HEK293T (cell line): ENCODE measurements at regions not wholly inside any gene's neighbourhood (a gene's known extent, or its start where the extent isn't known, plus 50 kb on each side); places are given as distances from the start of the nearest gene placed in this dataset.

Experiments used
- CTCF ChIA-PET: fragments of 350-600 bp; formaldehyde crosslinking; extraction: SDS; loops from one replicate; lab custom pipeline; 2021; ENCODE audit warnings: antibody characterized with exemption, inconsistent platforms; lab: Yijun Ruan, JAX
- POLR2A ChIA-PET: fragments of 350-600 bp; formaldehyde crosslinking; extraction: SDS; loops from one replicate; lab custom pipeline; 2020; ENCODE audit warnings: antibody characterized with exemption, inconsistent platforms; lab: Yijun Ruan, JAX
- DNase-seq: peaks from one replicate; pipeline ENCODE4 v3.0.0; 2012; ENCODE audit warnings: mixed read lengths; ENCODE audit errors: extremely low spot score
- ARNT ChIP-seq: fragments of 450-650 bp; IDR thresholded peaks from 2 replicates; pipeline ENCODE4 v1.6.1; 2017; ENCODE audit warnings: mild to moderate bottlenecking
- BHLHE40 ChIP-seq: fragments of 450-650 bp; IDR thresholded peaks from 2 replicates; pipeline ENCODE4 v1.6.1; 2016; ENCODE audit warnings: mild to moderate bottlenecking, moderate library complexity, borderline replicate concordance
- ELF4 ChIP-seq: fragments of 450-650 bp; IDR thresholded peaks from 2 replicates; pipeline ENCODE4 v1.6.1; 2017; ENCODE audit warnings: antibody characterized with exemption
- L3MBTL2 ChIP-seq: fragments of 450-650 bp; conservative IDR thresholded peaks from 2 replicates; pipeline ENCODE4 v1.6.1; 2016; ENCODE audit warnings: mild to moderate bottlenecking
- SP1 ChIP-seq: fragments of 450-650 bp; IDR thresholded peaks from 2 replicates; pipeline ENCODE4 v1.6.1; 2017
- SUZ12 ChIP-seq: fragments of 450-650 bp; IDR thresholded peaks from 2 replicates; pipeline ENCODE4 v1.6.1; 2016; ENCODE audit warnings: mild to moderate bottlenecking
- ZNF384 ChIP-seq: fragments of 450-650 bp; IDR thresholded peaks from 2 replicates; pipeline ENCODE4 v1.6.1; 2016

GRCh38 chr3:26559227-26559626, 63.3 kb upstream of the LRRC3B start:
- DNase-seq: no peak
- ChIA-PET POLR2A (no interaction called here), CTCF (no interaction called here)
- TF ChIP-seq ARNT (no peak), ELF4 (no peak)

GRCh38 chr3:26560081-26560480, 62.5 kb upstream of the LRRC3B start:
- TF ChIP-seq BHLHE40 (no peak), L3MBTL2 (no peak)
- ChIA-PET POLR2A (no interaction called here), CTCF (no interaction called here)
- no peak for DNase-seq

- no peak for DNase-seq
- no peak for TF ChIP-seq SUZ12
- TF ChIP-seq SP1: no peak
- TF ChIP-seq ZNF384: no peak
- ChIA-PET CTCF (no interaction called here), POLR2A (no interaction called here)
These were observed 60.4 kb upstream of the LRRC3B start for GRCh38 chr3:26562021-26562768.
